ENCODE measurements at regions not wholly inside any gene's neighbourhood (a gene's known extent, or its start where the extent isn't known, plus 50 kb on each side); places are given as distances from the start of the nearest gene placed in this dataset.

GRCh38 chr3:165283328-165283727 lies 87.1 kb upstream of the SLITRK3 start:
- DNase-seq: no peak

DNA sequence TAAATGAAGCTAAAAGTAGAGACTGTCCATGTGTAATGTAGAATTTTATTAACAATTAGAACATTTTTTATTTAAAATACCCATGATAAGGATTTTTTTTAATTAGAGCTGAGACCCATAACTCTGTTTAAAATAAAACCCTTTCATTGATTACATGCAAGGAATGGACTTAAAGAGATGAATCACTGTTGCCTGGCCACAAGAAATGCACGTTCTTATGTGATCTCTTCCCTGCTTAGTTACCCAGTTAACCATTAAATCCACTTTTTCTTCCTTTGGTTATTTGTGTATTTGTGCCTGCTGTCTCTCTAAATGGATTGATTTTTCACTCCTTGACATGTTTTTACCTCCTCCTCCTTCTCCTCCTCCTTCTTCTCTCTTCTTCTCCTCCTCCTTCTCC lies 83.3 kb upstream of the SLITRK3 start:
- no peak for DNase-seq

DNA sequence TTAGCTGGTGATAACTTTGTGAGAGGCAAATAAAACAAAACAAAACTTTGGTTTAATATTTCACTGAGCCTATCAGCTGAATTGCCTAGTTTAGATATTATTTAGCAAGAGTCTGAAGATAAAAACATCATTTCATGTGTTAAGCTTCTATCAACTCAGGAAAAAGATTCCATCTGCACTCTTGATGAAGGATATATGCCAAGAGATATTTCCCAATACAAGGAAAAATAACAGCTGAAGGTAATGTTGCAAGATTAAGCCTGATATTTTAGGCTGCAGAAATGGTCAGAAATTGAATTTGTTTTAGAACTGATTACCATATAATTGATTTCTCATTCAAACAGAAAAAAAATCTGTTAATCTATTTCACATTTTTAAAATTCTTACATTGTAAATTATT lies 77.2 kb upstream of the SLITRK3 start:
- DNase-seq: no peak

GRCh38 chr3:165259541-165260193 lies 63.5 kb upstream of the SLITRK3 start:
- no peak for DNase-seq

DNA sequence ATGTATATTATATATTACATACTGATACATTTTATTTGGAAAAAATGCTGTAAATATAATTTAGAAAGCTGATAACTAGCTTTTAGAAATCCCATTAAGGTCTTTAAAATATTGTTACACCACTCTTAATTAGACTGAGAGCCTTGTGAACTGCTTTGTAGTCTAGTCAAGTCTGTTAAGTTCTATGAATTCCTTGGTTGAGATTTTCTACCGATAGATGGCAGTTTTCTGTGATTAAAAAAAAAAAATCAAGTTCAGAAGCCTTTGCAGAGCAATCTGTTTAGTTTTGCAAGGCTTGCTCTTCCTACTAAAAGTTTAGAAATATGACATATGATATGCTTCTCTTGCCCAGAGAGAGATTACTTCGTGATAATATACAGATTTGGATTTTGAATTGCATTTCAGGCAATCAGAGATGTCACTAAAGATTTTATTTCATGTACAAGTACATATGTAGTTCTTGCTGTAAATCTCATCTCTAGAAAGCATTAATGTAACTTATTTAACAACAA lies 60.4 kb upstream of the SLITRK3 start:
- no peak for DNase-seq

DNA sequence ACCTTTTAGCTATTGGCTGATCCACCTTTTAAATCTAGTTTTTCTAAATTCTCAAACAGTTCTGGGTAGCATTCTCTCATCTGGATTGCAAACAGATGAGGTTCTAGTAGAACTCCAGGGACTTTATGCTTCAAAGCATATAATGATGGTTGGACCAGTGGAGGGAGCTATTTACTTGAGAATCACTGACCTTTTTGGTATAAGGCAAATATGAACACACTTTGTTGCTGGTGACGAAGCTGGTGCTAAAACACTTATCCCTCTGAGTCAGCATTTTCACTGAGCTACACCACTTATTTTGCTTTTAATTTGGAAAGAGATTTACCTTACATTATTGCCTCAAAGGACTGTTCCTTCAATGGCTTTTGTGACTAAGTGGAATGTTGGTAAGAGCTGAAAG lies 58.6 kb upstream of the SLITRK3 start:
- peak; percentile 63 to 78 for DNase-seq

All from SHP77 (cell line).